Myocyte (in vitro differentiated cells): ENCODE measurements at regions not wholly inside any gene's neighbourhood (a gene's known extent, or its start where the extent isn't known, plus 50 kb on each side); places are given as distances from the start of the nearest gene placed in this dataset.

Source experiments
- DNase-seq: peaks from one replicate; pipeline ENCODE4 v3.0.0-alpha.2; 2012; ENCODE audit warnings: low read depth

GRCh38 chr13:111515307-111515617 is 194.8 kb downstream of the TEX29 start:
- no peak for DNase-seq

GRCh38 chr13:111515635-111516034 is 195.2 kb downstream of the TEX29 start:
- no peak for DNase-seq

- DNase-seq, result no peak
Observed at GRCh38 chr13:111516712-111517640, 196.5 kb downstream of the TEX29 start.

GRCh38 chr13:111517641-111518010 is 197.2 kb downstream of the TEX29 start:
- DNase-seq, result no peak

- DNase-seq, result no peak
Observed at GRCh38 chr13:111518161-111518792, 197.8 kb downstream of the TEX29 start.

- DNase-seq, result no peak
Observed at GRCh38 chr13:111519041-111519440, 198.6 kb downstream of the TEX29 start.

GRCh38 chr13:111519490-111520170 is 199.2 kb downstream of the TEX29 start:
- DNase-seq, result no peak

GRCh38 chr13:111521030-111521429 is 200.6 kb downstream of the TEX29 start:
- DNase-seq, result no peak

- no peak for DNase-seq
Observed at GRCh38 chr13:111521691-111522229, 201.3 kb downstream of the TEX29 start.

- DNase-seq, result no peak
Observed at GRCh38 chr13:111525320-111526118, 205.1 kb downstream of the TEX29 start.

GRCh38 chr13:111526922-111527321 is 206.5 kb downstream of the TEX29 start:
- no peak for DNase-seq

GRCh38 chr13:111527614-111528229 is 207.3 kb downstream of the TEX29 start:
- DNase-seq, result no peak

- no peak for DNase-seq
Observed at GRCh38 chr13:111528513-111528912, 208.1 kb downstream of the TEX29 start.

GRCh38 chr13:111530137-111530870 is 209.9 kb downstream of the TEX29 start:
- no peak for DNase-seq

GRCh38 chr13:111531505-111531904 is 211.1 kb downstream of the TEX29 start:
- DNase-seq, result peak; percentile 5

GRCh38 chr13:111532111-111532510 is 211.7 kb downstream of the TEX29 start:
- no peak for DNase-seq

GRCh38 chr13:111533900-111534683 is 213.7 kb downstream of the TEX29 start:
- DNase-seq, result no peak

GRCh38 chr13:111534751-111535522 is 214.5 kb downstream of the TEX29 start:
- DNase-seq, result no peak

- DNase-seq, result no peak
Observed at GRCh38 chr13:111535523-111535811, 215.0 kb downstream of the TEX29 start.
